NB4 (cell line): ENCODE measurements at regions not wholly inside any gene's neighbourhood (a gene's known extent, or its start where the extent isn't known, plus 50 kb on each side); places are given as distances from the start of the nearest gene placed in this dataset.

Experiments
- MYC ChIP-seq: IDR thresholded peaks from 2 replicates; pipeline ENCODE4 v1.6.1; 2011; ENCODE audit warnings: low read depth, low read length
- POLR2A ChIP-seq: IDR thresholded peaks from 2 replicates; pipeline ENCODE4 v1.6.1; 2011; ENCODE audit warnings: mild to moderate bottlenecking; ENCODE audit not compliant: insufficient read length; ENCODE audit errors: extremely low read depth
- TF ChIP-seq, protein P1 (sequence below): IDR thresholded peaks from one replicate; pipeline ENCODE4 v1.5.1; 2012; ENCODE audit warnings: low read depth, low read length
- TF ChIP-seq, protein P2 (sequence below): IDR thresholded peaks from 2 replicates; pipeline ENCODE4 v1.6.1; 2011; ENCODE audit warnings: low read depth, low read length

- TF ChIP-seq, protein P1, sequence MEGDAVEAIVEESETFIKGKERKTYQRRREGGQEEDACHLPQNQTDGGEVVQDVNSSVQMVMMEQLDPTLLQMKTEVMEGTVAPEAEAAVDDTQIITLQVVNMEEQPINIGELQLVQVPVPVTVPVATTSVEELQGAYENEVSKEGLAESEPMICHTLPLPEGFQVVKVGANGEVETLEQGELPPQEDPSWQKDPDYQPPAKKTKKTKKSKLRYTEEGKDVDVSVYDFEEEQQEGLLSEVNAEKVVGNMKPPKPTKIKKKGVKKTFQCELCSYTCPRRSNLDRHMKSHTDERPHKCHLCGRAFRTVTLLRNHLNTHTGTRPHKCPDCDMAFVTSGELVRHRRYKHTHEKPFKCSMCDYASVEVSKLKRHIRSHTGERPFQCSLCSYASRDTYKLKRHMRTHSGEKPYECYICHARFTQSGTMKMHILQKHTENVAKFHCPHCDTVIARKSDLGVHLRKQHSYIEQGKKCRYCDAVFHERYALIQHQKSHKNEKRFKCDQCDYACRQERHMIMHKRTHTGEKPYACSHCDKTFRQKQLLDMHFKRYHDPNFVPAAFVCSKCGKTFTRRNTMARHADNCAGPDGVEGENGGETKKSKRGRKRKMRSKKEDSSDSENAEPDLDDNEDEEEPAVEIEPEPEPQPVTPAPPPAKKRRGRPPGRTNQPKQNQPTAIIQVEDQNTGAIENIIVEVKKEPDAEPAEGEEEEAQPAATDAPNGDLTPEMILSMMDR, result no peak
- TF ChIP-seq POLR2A, result no peak
- TF ChIP-seq, protein P2, sequence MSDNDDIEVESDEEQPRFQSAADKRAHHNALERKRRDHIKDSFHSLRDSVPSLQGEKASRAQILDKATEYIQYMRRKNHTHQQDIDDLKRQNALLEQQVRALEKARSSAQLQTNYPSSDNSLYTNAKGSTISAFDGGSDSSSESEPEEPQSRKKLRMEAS, result no peak
- TF ChIP-seq MYC, result no peak
These were observed 230.5 kb downstream of the AEBP2 start for GRCh38 chr12:19669793-19670192.
